ENCODE measurements at regions not wholly inside any gene's neighbourhood (a gene's known extent, or its start where the extent isn't known, plus 50 kb on each side); places are given as distances from the start of the nearest gene placed in this dataset.
"Not testable (repeated sequence)": the region's sequence is repeated elsewhere in the genome, so short reads cannot be mapped to it uniquely, and the experiment has no call there.

GRCh38 chr9:83138422-83139135 lies 75.6 kb upstream of the RASEF start:
- DNase-seq (ENCODE audit: low spot score) (no peak), FAIRE-seq (no peak)

- DNase-seq (ENCODE audit: low spot score) (no peak), FAIRE-seq (peak; percentile 48)
These were observed 70.4 kb upstream of the RASEF start for GRCh38 chr9:83133316-83133715.

- DNase-seq (ENCODE audit: low spot score) (no peak), FAIRE-seq (no peak)
These were observed 69.8 kb upstream of the RASEF start for GRCh38 chr9:83132768-83133167.

GRCh38 chr9:83130541-83130940 lies 67.6 kb upstream of the RASEF start:
- FAIRE-seq, result no peak
- DNase-seq (ENCODE audit: low spot score), result no peak

- FAIRE-seq (no peak), DNase-seq (ENCODE audit: low spot score) (no peak)
These were observed 62.7 kb upstream of the RASEF start for GRCh38 chr9:83125671-83126070.

- DNase-seq (ENCODE audit: low spot score) (no peak), FAIRE-seq (no peak)
These were observed 56.9 kb upstream of the RASEF start for GRCh38 chr9:83119873-83120272.

GRCh38 chr9:83116026-83116425 lies 53.1 kb upstream of the RASEF start:
- no peak for FAIRE-seq

GRCh38 chr9:83113445-83113844 lies 50.5 kb upstream of the RASEF start:
- FAIRE-seq; DNase-seq (ENCODE audit: low spot score): not testable (repeated sequence)

More at GRCh38 chr9:83116026-83116425, 53.1 kb upstream of the RASEF start:
- DNase-seq (ENCODE audit: low spot score), result no peak
